ENCODE measurements at regions not wholly inside any gene's neighbourhood (a gene's known extent, or its start where the extent isn't known, plus 50 kb on each side); places are given as distances from the start of the nearest gene placed in this dataset.

DNA sequence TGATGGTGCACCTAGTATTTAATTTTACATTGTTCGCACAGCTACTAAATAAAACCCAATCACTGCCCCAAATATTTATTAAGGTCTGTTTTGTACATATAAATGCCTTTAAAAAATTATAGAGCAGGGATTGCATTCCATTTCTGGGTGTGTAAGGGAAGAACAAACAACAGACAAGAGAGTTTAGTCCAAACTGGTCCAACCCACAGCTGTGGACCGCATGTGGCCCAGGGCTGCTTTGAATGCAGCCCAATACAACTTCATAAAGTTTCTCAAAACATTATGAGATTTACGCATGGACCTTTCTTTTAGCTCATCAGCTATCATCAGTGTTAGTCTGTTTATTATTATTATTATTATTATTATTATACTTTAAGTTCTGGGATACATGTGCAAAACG, 114.8 kb upstream of the LRATD1 start:
- TF ChIP-seq, protein P1, sequence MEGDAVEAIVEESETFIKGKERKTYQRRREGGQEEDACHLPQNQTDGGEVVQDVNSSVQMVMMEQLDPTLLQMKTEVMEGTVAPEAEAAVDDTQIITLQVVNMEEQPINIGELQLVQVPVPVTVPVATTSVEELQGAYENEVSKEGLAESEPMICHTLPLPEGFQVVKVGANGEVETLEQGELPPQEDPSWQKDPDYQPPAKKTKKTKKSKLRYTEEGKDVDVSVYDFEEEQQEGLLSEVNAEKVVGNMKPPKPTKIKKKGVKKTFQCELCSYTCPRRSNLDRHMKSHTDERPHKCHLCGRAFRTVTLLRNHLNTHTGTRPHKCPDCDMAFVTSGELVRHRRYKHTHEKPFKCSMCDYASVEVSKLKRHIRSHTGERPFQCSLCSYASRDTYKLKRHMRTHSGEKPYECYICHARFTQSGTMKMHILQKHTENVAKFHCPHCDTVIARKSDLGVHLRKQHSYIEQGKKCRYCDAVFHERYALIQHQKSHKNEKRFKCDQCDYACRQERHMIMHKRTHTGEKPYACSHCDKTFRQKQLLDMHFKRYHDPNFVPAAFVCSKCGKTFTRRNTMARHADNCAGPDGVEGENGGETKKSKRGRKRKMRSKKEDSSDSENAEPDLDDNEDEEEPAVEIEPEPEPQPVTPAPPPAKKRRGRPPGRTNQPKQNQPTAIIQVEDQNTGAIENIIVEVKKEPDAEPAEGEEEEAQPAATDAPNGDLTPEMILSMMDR (IDR thresholded peaks at IDR 0.05; ENCODE audit: insufficient read depth, low read depth, low read length, missing control alignments): no peak
- DNase-seq (ENCODE audit: low read depth): no peak
- H3K4me3 ChIP-seq (ENCODE audit: low read depth, low read length): no peak overlapping the region

DNA sequence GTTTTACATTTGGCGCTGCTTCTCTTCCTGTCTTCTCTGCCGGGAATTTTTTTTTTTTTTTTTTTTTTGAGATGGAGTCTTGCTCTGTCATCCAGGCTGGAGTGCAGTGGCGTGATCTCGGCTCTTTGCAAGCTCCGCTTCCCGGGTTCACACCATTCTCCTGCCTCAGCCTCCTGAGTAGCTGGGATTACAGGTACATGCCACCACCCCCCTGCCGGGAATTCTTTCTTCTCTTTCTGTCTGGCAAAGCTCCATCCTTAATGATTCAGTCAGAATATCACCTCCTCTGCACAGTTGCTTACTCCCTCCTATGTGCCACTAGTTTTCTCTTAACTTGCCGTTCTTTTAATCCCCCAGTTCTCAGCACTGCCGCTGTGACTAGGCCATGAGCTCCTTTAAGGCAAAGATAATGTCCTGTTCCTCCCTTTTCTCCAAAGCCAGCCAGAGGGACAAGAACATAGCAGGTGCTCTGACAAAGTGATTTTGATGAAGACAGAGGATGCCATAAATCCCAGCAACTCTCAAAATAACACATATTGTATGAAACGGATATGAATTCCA, 112.1 kb upstream of the LRATD1 start:
- DNase-seq (ENCODE audit: low read depth): no peak
- TF ChIP-seq, protein P1 (IDR thresholded peaks at IDR 0.05; ENCODE audit: insufficient read depth, low read depth, low read length, missing control alignments): no peak
- H3K4me3 ChIP-seq (ENCODE audit: low read depth, low read length): no peak overlapping the region

DNA sequence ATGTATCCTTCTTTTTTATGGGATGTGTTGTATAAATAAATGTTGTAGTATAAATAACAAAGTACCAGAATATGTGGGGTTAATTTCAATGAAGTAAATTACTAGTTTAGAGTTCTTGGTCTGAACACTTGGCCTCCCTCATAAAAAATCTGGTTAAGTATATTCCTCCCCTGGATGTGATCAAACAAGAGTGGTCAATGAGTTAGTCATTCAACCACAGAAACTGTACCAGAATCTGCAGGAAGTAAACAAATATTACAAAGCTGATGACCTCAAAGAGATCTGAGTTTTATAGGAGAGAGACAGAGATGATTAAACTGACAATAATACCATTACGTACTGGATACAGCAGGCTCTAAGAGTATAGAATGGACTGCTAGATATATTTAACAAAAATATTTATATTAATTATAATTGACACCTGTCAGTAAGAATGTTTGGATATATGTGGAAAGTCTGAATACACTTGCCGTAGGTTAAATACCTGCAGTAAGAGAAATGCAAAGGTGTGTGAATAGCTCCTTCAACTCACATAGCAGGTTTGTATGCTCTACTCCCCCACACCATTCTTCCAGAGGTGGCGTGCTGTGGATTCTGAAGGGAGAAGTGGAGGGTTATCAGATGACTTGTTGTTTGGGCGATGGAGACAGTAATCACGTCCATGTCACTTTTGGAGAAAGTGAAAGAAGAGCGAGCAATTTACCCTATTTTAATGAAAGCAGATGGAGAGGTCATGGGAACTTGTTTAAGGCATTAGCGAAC, 108.3 kb upstream of the LRATD1 start:
- DNase-seq (ENCODE audit: low read depth): no peak
- H3K4me3 ChIP-seq (ENCODE audit: low read depth, low read length): no peak overlapping the region
- TF ChIP-seq, protein P1 (IDR thresholded peaks at IDR 0.05; ENCODE audit: insufficient read depth, low read depth, low read length, missing control alignments): no peak

DNA sequence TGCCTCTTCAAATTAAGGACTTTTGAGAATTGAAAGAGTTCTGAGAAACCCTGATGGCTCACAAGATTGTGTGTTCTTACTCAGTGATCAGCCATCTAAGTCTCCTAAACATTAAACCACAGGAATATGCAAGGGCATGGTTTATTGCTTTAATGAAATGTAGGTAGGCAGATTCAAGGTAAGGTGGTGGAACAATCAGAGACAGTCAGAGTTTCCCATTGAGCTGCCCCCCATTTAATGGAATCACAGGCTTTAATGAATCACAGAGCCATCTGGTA, 107.8 kb upstream of the LRATD1 start:
- TF ChIP-seq, protein P1 (IDR thresholded peaks at IDR 0.05; ENCODE audit: insufficient read depth, low read depth, low read length, missing control alignments): no peak
- no peak overlapping the region for H3K4me3 ChIP-seq (ENCODE audit: low read depth, low read length)
- no peak for DNase-seq (ENCODE audit: low read depth)

DNA sequence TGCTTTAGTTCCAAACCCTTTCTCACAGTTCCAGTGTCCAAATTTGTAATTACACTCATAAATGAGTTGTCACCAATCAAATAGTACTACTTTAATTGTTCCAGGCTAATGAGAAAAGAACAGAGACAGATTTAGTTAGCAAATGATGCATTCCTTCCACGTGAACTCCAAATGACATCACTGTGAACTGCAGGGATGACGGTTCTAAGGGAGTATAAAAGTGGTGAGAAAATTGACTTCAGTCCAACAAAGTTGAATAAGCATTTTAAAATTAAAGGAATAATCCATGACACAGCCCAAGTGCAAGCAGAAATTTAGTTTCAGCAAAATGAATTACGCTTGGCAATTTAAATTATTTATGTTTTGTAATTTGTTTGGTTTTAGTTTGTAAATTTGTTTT, 102.0 kb upstream of the LRATD1 start:
- no peak for DNase-seq (ENCODE audit: low read depth)
- TF ChIP-seq, protein P1 (IDR thresholded peaks at IDR 0.05; ENCODE audit: insufficient read depth, low read depth, low read length, missing control alignments): no peak
- H3K4me3 ChIP-seq (ENCODE audit: low read depth, low read length): no peak overlapping the region

DNA sequence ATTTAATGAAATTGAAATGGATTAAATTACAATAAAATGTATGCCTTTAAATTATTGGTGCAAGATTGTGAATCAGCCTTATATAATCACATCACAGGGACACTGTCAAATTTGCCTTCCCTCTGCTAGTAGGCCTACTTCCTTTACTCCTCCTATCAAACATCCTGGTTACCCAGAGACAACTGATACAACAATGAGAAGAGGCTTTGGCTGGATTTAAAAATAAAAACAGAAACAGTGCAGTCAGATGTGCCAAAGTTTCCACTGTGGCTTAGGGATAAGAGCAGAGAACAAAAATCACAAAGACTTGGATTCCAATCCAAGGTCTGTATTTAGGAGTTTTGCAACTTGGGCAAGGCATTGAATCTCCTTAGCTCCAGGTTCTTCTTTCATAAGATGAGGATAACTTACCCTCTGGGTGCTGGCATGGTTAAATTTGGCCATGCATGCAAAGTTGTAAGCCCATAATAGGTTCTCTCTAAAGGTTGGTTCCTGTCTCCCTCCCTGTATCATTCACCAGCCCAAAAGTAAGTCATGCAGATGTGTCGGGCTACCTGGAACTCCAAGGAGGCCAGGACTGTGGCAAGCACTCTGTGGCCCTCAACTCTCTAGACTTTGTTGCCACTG, 99.3 kb upstream of the LRATD1 start:
- H3K4me3 ChIP-seq (ENCODE audit: low read depth, low read length): no peak overlapping the region
- no peak for DNase-seq (ENCODE audit: low read depth)
- TF ChIP-seq, protein P1 (IDR thresholded peaks at IDR 0.05; ENCODE audit: insufficient read depth, low read depth, low read length, missing control alignments): no peak
